GM12875 (cell line): ENCODE measurements at regions not wholly inside any gene's neighbourhood (a gene's known extent, or its start where the extent isn't known, plus 50 kb on each side); places are given as distances from the start of the nearest gene placed in this dataset.
"Not testable (repeated sequence)": the region's sequence is repeated elsewhere in the genome, so short reads cannot be mapped to it uniquely, and the experiment has no call there.

Experiments used
- H3K4me3 ChIP-seq: one replicate; pipeline ENCODE4 v1.5.1; 2011; ENCODE audit warnings: low read depth, low read length, control low read depth
- CTCF ChIP-seq: IDR thresholded peaks from 2 replicates; pipeline ENCODE4 v1.5.1; 2011; ENCODE audit warnings: low read depth, mild to moderate bottlenecking, control low read depth, inconsistent platforms, low read length, moderate library complexity, borderline replicate concordance; ENCODE audit not compliant: insufficient read depth

GRCh38 chr14:56452940-56453339, 126.7 kb upstream of the TMEM260 start:
- H3K4me3 ChIP-seq = no peak overlapping the region
- TF ChIP-seq CTCF = no peak

DNA sequence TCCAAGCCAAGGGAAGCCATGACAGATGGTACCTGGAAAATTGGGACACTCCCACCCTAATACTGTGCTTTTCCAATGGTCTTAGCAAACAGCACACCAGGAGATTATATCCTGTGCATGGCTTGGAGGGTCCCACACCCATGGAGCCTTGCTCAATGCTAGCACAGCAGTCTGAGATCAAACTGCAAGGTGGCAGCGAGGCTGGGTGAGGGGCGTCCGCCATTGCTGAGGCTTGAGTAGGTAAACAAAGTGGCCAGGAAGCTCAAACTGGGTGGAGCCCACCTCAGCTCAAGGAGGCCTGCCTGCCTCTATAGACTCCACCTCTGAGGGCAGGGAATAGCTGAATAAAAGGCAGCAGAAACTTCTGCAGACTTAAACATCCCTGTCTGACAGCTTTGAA, 124.9 kb upstream of the TMEM260 start:
- H3K4me3 ChIP-seq = not testable (repeated sequence)

DNA sequence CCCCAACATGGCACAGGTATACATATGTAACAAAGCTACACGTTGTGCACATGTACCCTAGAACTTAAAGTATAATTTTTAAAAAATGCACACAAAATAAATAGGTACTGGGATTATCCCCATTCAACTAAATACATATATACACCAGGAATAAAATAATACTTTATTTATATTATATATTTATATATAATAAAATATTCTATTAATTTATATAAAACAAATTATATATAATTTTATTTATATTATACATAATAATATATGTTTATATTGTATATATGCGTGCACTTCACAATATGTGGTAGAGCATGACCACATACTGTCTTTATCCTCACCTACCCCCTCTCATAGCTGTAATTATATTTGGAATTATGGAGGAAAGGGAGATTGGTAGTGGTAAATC, 119.1 kb upstream of the TMEM260 start:
- no peak overlapping the region for H3K4me3 ChIP-seq
- TF ChIP-seq CTCF = no peak

- TF ChIP-seq CTCF = no peak
These were observed 118.0 kb upstream of the TMEM260 start for GRCh38 chr14:56461276-56462275.

GRCh38 chr14:56463271-56463890, 116.2 kb upstream of the TMEM260 start:
- TF ChIP-seq CTCF = no peak
- H3K4me3 ChIP-seq = no peak overlapping the region

More at GRCh38 chr14:56461276-56462275, 118.0 kb upstream of the TMEM260 start:
- no peak overlapping the region for H3K4me3 ChIP-seq

DNA sequence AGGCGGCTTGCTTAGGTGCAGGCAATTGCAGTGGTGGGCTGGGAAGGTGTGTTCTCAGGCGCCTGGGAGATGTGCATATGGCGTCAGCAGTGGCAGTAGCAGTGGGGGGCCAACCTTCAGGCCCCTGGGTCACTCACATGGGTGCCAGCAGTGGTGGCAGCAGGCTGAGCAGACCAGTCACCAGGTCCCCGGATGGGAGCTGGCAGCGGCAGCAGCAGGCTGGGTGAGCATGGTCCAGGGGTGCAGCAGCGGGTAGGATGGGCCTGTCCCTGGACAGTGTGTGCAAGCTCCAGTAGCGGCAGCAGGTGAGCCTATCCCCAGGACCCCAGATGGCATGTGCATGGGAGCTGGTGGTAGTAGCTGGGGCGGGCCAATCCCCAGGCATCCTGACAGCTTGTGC, 108.5 kb upstream of the TMEM260 start:
- H3K4me3 ChIP-seq = no peak overlapping the region
- TF ChIP-seq CTCF = no peak

- H3K4me3 ChIP-seq = no peak overlapping the region
- TF ChIP-seq CTCF = peak; percentile 59; the same call in 1 of the 2 replicates
These were observed 105.1 kb upstream of the TMEM260 start for GRCh38 chr14:56474419-56475022.
